HCT116 (cell line): ENCODE measurements at regions not wholly inside any gene's neighbourhood (a gene's known extent, or its start where the extent isn't known, plus 50 kb on each side); places are given as distances from the start of the nearest gene placed in this dataset.

ENCODE experiments used
- ATAC-seq: fragments of 200-7000 bp; cut with Tn5 transposase; 2 replicates; pipeline ENCODE4 v1.9.1; 2020; ENCODE audit warnings: mild to moderate bottlenecking, moderate library complexity
- BruUV-seq: library from RNA; stranded (reverse); fragments of 400-500 nt; replicated peaks from 2 replicates; lab custom pipeline; 2021; lab: Mats Ljungman, UMichigan
- CTCF ChIA-PET: fragments of 300-600 bp; sonication (Branson Sonifier 250); formaldehyde crosslinking; loops from one replicate; lab custom pipeline; 2021; ENCODE audit warnings: antibody characterized with exemption; lab: Charles Lee
- POLR2A ChIA-PET: fragments of 300-600, 350-600 bp; sonication (Branson Sonifier 250); formaldehyde crosslinking; loops from one replicate; lab custom pipeline; 2021; ENCODE audit warnings: antibody characterized with exemption; lab: Charles Lee
- RAD21 ChIA-PET, 2 experiments: fragments of 300-600 bp; sonication (Branson Sonifier 250); formaldehyde crosslinking; loops; one replicate each; lab custom pipeline; 2023; ENCODE audit warnings: low total read pairs in 2 of 2; ENCODE audit not compliant: uncharacterized antibody in 2 of 2, unreplicated experiment in 2 of 2, low non-redundant PET in 1 of 2; lab: Charles Lee
- DNase-seq: peaks from one replicate; pipeline ENCODE4 v3.0.0-alpha.2; 2010; ENCODE audit warnings: low read depth, low spot score
- H2AFZ ChIP-seq: fragments of 200-600 bp; shearing (Covaris generic), sonication (generic); 2 replicates; pipeline ENCODE4 v1.6.1; 2017; ENCODE audit warnings: low read depth, mixed run types, mixed read lengths, antibody characterized with exemption, low read length; ENCODE audit not compliant: poor library complexity, severe bottlenecking
- H3K27ac ChIP-seq: 2 replicates; pipeline ENCODE4 v1.5.1; 2012; ENCODE audit warnings: low read depth, low read length
- H3K27me3 ChIP-seq: fragments of 200-600 bp; sonication (generic); 2 replicates; pipeline ENCODE4 v1.6.1; 2016; ENCODE audit warnings: mixed run types, low read length, mixed read lengths; ENCODE audit not compliant: insufficient read depth
- H3K36me3 ChIP-seq, 2 experiments: fragments of 200-500 bp in 1 of 2; fragments of 200-600 bp in 1 of 2; sonication (Bioruptor generic) in 1 of 2; sonication (generic) in 1 of 2; 2 replicates each; pipeline versions ENCODE4 v1.5.1 to v1.6.1; 2014 to 2016; ENCODE audit warnings: low read length in 2 of 2, inconsistent platforms in 1 of 2, mixed read lengths in 1 of 2, mixed run types in 1 of 2; ENCODE audit not compliant: insufficient read depth in 2 of 2, control insufficient read depth in 1 of 2
- H3K4me1 ChIP-seq, 2 experiments: fragments of 200-600 bp in 1 of 2; sonication (generic) in 1 of 2; 2 replicates each; pipeline versions ENCODE4 v1.5.1 to v1.6.1; 2012 to 2017; ENCODE audit warnings: low read length in 2 of 2, inconsistent platforms in 1 of 2, mild to moderate bottlenecking in 1 of 2, mixed read lengths in 1 of 2, mixed run types in 1 of 2, moderate library complexity in 1 of 2; ENCODE audit not compliant: insufficient read depth in 2 of 2, control insufficient read depth in 1 of 2
- H3K4me2 ChIP-seq: fragments of 200-600 bp; sonication (generic); 2 replicates; pipeline ENCODE4 v1.6.1; 2017; ENCODE audit warnings: mixed run types, low read length, mixed read lengths
- H3K4me3 ChIP-seq, 2 experiments: fragments of 200-600 bp in 1 of 2; sonication (generic) in 1 of 2; replicated peaks in 1 of 2; 2 replicates each; pipeline ENCODE4 v1.5.1; 2011 to 2016; ENCODE audit warnings: low read length in 2 of 2, control low read depth in 1 of 2, low read depth in 1 of 2, mild to moderate bottlenecking in 1 of 2, mixed read lengths in 1 of 2, mixed run types in 1 of 2
- H3K79me2 ChIP-seq: fragments of 200-600 bp; sonication (generic); 2 replicates; pipeline ENCODE4 v1.6.1; 2017; ENCODE audit warnings: mild to moderate bottlenecking, mixed run types, low read length, moderate library complexity, mixed read lengths; ENCODE audit not compliant: insufficient read depth
- H3K9ac ChIP-seq: fragments of 200-600 bp; sonication (generic); 2 replicates; pipeline ENCODE4 v1.6.1; 2016; ENCODE audit warnings: low read length, mixed read lengths
- H3K9me2 ChIP-seq: fragments of 200-600 bp; sonication (generic), shearing (Covaris generic); 2 replicates; pipeline ENCODE4 v1.6.1; 2017; ENCODE audit warnings: mixed run types, mild to moderate bottlenecking, moderate library complexity; ENCODE audit not compliant: insufficient read depth
- H3K9me3 ChIP-seq, 2 experiments: fragments of 200-500 bp in 1 of 2; fragments of 200-600 bp in 1 of 2; sonication (Bioruptor generic) in 1 of 2; sonication (generic) in 1 of 2; 2 replicates each; pipeline ENCODE4 v1.6.1; 2014 to 2017; ENCODE audit warnings: low read length in 2 of 2, mixed read lengths in 2 of 2, inconsistent platforms in 1 of 2, low read depth in 1 of 2, mild to moderate bottlenecking in 1 of 2, mixed run types in 1 of 2, moderate library complexity in 1 of 2; ENCODE audit not compliant: control insufficient read depth in 1 of 2, insufficient read depth in 1 of 2
- H4K20me1 ChIP-seq: fragments of 200-600 bp; sonication (generic), shearing (Covaris generic); 2 replicates; pipeline ENCODE4 v1.6.1; 2017; ENCODE audit warnings: mixed run types, mild to moderate bottlenecking, moderate library complexity; ENCODE audit not compliant: insufficient read depth
- ATF3 ChIP-seq: IDR thresholded peaks from 2 replicates; pipeline ENCODE4 v1.6.1; 2012
- CBX3 ChIP-seq: IDR thresholded peaks from 2 replicates; pipeline ENCODE4 v1.6.1; 2012; ENCODE audit warnings: low read depth
- ELF1 ChIP-seq: IDR thresholded peaks from 2 replicates; pipeline ENCODE4 v1.6.1; 2012; ENCODE audit warnings: low read depth, borderline replicate concordance
- POLR2A ChIP-seq: IDR thresholded peaks from 2 replicates; pipeline ENCODE4 v1.7.0; 2011; ENCODE audit warnings: borderline replicate concordance; ENCODE audit not compliant: insufficient read depth, insufficient read length; ENCODE audit errors: extremely low read depth
- TCF7L2 ChIP-seq: IDR thresholded peaks from 2 replicates; pipeline ENCODE4 v1.7.0; 2011; ENCODE audit warnings: borderline replicate concordance, inconsistent platforms; ENCODE audit not compliant: insufficient read depth, insufficient read length; ENCODE audit errors: extremely low read depth
- intact Hi-C: fragments of 100-400 bp; cut with micrococcal nuclease; formaldehyde crosslinking; loops from 2 replicates; pipeline ENCODE4 v1.10.0; 2022

DNA sequence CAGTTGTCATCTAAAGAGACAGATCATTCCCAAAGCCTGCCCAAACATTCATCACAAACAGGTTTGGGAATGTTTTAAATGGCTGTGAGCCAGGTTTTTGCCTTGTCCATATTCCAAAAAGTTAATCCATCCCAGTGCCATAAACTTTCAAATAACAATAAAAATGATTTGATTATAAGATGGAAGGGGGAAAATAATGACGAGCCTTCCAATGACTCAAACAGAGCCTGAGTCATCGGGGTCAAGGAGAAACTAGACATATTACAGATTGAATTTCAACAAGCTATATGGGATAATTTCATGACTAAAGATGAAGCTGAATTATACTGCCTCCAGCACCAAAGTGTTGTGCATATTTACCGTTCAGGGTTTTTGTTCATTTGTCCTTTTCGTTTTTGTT is 195.8 kb upstream of the PKN2 start:
- intact Hi-C loops: no loop called here
- Histone ChIP-seq H3K9me2 (no peaks in the 10 kb centered on the region), H3K79me2 (no peaks in the 10 kb centered on the region), H3K4me3 (no peak overlapping the region), H3K27me3 (no peaks in the 10 kb centered on the region), H3K36me3 (no peaks in the 10 kb centered on the region), H3K9me3 (no peaks in the 10 kb centered on the region), H3K4me1 (peaks cover 3 to 4% of the 10 kb centered on the region in 2 experiments; a peak in 1 of 4 replicates), H2AFZ (no peak overlapping the region), H3K27ac (no peak overlapping the region), H3K9ac (no peak overlapping the region), H4K20me1 (no peaks in the 10 kb centered on the region), H3K4me2 (no peak overlapping the region)
- no peak for TF ChIP-seq POLR2A
- no peak for TF ChIP-seq CBX3
- CTCF ChIA-PET: no interaction called here
- RAD21 ChIA-PET: no interaction called here
- ATAC-seq (no peak), DNase-seq (no peak)
- BruUV-seq: no TSS peak
- POLR2A ChIA-PET: no interaction called here

- no TSS peak for BruUV-seq
- RAD21 ChIA-PET: no interaction called here
- Histone ChIP-seq H2AFZ (no peak overlapping the region), H3K27ac (no peak overlapping the region), H4K20me1 (no peaks in the 10 kb centered on the region), H3K9ac (no peak overlapping the region), H3K27me3 (no peaks in the 10 kb centered on the region), H3K9me3 (no peaks in the 10 kb centered on the region), H3K4me3 (no peak overlapping the region), H3K9me2 (no peaks in the 10 kb centered on the region), H3K4me1 (peaks cover 3 to 4% of the 10 kb centered on the region in 2 experiments; a peak in 1 of 4 replicates), H3K36me3 (no peaks in the 10 kb centered on the region), H3K4me2 (no peak overlapping the region), H3K79me2 (no peaks in the 10 kb centered on the region)
- POLR2A ChIA-PET: no interaction called here
- ATAC-seq (no peak), DNase-seq (no peak)
- CTCF ChIA-PET: no interaction called here
- intact Hi-C loops: no loop called here
- TF ChIP-seq ATF3 (no peak), ELF1 (no peak), TCF7L2 (no peak)
Measured at GRCh38 chr1:88490676-88491075, 193.4 kb upstream of the PKN2 start.
